ENCODE measurements at regions not wholly inside any gene's neighbourhood (a gene's known extent, or its start where the extent isn't known, plus 50 kb on each side); places are given as distances from the start of the nearest gene placed in this dataset.

GRCh38 chr5:152631221-152631620 lies 226.1 kb upstream of the NMUR2 start:
- no peak for DNase-seq (ENCODE audit: low read depth)
- TF ChIP-seq, protein P1, sequence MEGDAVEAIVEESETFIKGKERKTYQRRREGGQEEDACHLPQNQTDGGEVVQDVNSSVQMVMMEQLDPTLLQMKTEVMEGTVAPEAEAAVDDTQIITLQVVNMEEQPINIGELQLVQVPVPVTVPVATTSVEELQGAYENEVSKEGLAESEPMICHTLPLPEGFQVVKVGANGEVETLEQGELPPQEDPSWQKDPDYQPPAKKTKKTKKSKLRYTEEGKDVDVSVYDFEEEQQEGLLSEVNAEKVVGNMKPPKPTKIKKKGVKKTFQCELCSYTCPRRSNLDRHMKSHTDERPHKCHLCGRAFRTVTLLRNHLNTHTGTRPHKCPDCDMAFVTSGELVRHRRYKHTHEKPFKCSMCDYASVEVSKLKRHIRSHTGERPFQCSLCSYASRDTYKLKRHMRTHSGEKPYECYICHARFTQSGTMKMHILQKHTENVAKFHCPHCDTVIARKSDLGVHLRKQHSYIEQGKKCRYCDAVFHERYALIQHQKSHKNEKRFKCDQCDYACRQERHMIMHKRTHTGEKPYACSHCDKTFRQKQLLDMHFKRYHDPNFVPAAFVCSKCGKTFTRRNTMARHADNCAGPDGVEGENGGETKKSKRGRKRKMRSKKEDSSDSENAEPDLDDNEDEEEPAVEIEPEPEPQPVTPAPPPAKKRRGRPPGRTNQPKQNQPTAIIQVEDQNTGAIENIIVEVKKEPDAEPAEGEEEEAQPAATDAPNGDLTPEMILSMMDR (IDR thresholded peaks at IDR 0.05; ENCODE audit: low read depth, low read length, missing control alignments), result no peak
- no peak overlapping the region for H3K4me3 ChIP-seq (ENCODE audit: low read depth, low read length)

GRCh38 chr5:152632360-152632759 lies 227.3 kb upstream of the NMUR2 start:
- TF ChIP-seq, protein P1 (IDR thresholded peaks at IDR 0.05; ENCODE audit: low read depth, low read length, missing control alignments), result no peak
- no peak for DNase-seq (ENCODE audit: low read depth)
- no peak overlapping the region for H3K4me3 ChIP-seq (ENCODE audit: low read depth, low read length)

- DNase-seq (ENCODE audit: low read depth), result no peak
- TF ChIP-seq, protein P1 (IDR thresholded peaks at IDR 0.05; ENCODE audit: low read depth, low read length, missing control alignments), result no peak
- H3K4me3 ChIP-seq (ENCODE audit: low read depth, low read length), result no peak overlapping the region
These were observed 229.5 kb upstream of the NMUR2 start for GRCh38 chr5:152634586-152634985.

DNA sequence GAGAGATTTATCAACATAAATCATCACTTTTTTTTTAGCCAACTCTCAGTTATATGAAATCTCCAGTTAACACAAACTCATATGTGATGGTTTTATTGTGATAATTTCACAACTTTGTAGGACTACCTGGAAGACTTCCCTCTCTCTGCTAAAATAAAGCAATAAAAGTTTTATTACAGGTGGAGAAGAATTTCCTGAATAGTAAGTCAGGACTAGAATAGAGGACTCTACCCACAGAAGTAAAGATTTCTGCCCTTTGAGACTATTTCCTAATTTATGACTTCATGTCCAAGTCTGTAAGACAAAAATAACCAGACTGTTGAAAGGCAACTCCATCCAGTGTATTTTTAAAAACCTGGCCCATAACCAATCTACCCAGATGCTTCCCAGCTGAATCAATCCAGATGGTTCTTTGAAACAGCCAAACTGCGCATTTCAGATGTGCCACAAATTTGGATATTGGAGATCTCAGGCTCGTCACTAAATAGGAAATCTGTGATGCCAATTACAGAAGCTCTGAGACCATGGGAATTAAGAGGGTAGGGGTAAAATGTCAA lies 234.0 kb upstream of the NMUR2 start:
- H3K4me3 ChIP-seq (ENCODE audit: low read depth, low read length), result no peak overlapping the region
- no peak for DNase-seq (ENCODE audit: low read depth)
- TF ChIP-seq, protein P1 (IDR thresholded peaks at IDR 0.05; ENCODE audit: low read depth, low read length, missing control alignments), result no peak

DNA sequence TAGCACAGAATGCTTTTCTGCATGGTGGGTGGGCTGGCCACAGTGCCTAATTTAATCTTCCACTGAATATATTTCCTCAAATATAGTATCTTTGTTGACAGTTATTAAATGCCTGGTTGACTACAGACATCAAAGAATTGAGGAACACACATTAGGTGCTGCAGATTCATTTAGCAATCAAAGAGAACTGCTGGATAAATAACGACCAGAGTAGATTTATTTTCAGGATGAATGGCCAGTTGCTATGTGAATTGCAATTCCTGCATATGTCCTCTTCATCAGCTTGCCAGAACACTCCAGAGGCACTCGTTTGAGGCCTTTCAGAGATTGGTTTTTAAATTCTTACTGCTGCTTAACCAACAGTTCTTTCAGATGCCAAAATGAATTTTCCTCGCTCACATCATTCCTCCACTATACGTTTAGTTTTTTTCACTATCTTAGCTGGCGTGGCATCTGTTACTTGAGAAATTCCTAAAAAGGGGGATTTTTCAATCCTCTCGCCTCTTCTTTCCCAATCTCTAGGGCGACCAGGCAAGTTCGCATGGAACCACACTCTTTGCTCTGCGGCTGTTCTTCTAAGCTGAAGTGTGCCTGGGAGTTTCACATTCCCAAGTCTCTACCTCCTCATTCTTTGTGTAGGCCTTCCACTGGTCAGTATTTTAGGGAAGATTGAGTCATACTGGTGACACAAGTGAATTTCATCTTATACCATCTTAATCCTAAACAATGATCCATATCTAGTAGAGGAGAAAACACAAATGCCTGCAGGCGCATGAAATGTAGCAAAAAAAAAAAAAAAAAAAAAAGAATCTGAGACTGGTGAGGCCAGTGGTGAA lies 237.1 kb upstream of the NMUR2 start:
- TF ChIP-seq, protein P1 (IDR thresholded peaks at IDR 0.05; ENCODE audit: low read depth, low read length, missing control alignments), result no peak
- H3K4me3 ChIP-seq (ENCODE audit: low read depth, low read length), result no peak overlapping the region
- DNase-seq (ENCODE audit: low read depth), result no peak

DNA sequence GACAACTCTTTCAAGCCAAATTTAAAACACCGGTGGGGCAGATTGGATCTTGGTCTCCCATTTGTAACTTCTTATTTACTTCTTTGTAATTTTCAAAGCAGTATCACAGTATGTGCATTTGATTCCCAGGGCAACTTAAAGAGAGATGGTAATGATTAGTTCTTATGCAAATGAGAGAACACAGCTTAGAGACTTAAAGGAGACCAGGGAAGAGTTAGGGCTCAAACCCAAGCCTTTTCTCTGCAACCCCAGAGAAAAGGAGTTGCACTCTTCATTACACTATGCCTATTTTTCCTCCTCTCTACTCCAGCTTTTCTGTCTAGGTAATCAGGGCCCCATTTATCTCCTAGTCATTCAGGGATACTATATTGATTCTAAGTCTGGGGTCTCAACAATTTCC lies 237.8 kb upstream of the NMUR2 start:
- no peak for DNase-seq (ENCODE audit: low read depth)
- TF ChIP-seq, protein P1 (IDR thresholded peaks at IDR 0.05; ENCODE audit: low read depth, low read length, missing control alignments), result no peak
- H3K4me3 ChIP-seq (ENCODE audit: low read depth, low read length), result no peak overlapping the region
